SJCRH30 (cell line): ENCODE measurements at regions not wholly inside any gene's neighbourhood (a gene's known extent, or its start where the extent isn't known, plus 50 kb on each side); places are given as distances from the start of the nearest gene placed in this dataset.

ENCODE experiments used
- DNase-seq, 2 experiments: peaks; one replicate each; pipeline ENCODE4 v3.0.0-alpha.2; 2015 to 2020
- H3K27ac ChIP-seq: fragments of 250-450 bp; sonication (Bioruptor Pico); 2 replicates; pipeline ENCODE4 v1.5.1; 2020; ENCODE audit warnings: mild to moderate bottlenecking, moderate library complexity
- H3K27me3 ChIP-seq: fragments of 250-450 bp; sonication (Bioruptor Pico); 2 replicates; pipeline ENCODE4 v1.5.1; 2020; ENCODE audit warnings: mild to moderate bottlenecking, moderate library complexity
- H3K36me3 ChIP-seq: fragments of 250-450 bp; sonication (Bioruptor Pico); 2 replicates; pipeline ENCODE4 v1.5.1; 2020; ENCODE audit warnings: mild to moderate bottlenecking, moderate library complexity
- H3K4me1 ChIP-seq: fragments of 250-450 bp; sonication (Bioruptor Pico); 2 replicates; pipeline ENCODE4 v1.5.1; 2020; ENCODE audit warnings: mild to moderate bottlenecking, moderate library complexity
- H3K4me3 ChIP-seq: fragments of 250-450 bp; sonication (Bioruptor Pico); 2 replicates; pipeline ENCODE4 v1.5.1; 2020; ENCODE audit warnings: mild to moderate bottlenecking, moderate library complexity
- H3K9me3 ChIP-seq: fragments of 250-450 bp; sonication (Bioruptor Pico); replicated peaks from 2 replicates; pipeline ENCODE4 v1.5.1; 2020; ENCODE audit warnings: mild to moderate bottlenecking, moderate library complexity

DNA sequence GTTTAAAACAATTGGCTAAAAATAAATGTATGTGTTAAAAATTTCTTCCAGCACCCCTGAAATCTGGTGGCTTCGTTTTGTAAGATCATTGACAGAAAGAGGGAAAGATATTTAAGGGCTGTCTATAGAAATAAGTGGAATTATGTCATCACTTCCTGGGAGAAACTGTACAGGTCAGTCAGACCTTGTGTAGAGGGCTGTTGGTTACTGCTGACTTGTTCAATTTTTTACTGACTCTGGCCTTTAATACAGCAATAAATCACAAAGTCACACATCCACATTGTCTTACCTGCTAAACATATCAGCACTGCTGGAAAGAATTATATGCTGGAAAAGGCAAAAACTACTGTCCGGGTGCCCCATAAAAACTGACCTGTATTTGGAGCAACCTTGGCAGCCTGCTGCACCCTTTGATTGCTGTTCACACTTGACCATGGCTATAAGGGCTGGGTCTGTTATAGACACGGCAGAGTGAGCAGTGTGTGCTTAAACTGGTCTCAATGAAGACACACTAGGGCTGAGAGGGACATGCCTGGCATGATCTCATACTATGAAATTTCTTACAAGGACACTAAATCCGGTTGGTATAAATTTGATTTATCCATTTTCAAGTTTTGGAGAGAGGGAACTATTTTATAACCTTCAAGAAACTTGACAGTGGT is 162.1 kb downstream of the NHLRC3 start:
- no peak overlapping the region for H3K4me3 ChIP-seq
- no peak overlapping the region for H3K27ac ChIP-seq
- peaks cover 7% of the 10 kb centered on the region; the same call in 1 of the 2 replicates for H3K4me1 ChIP-seq
- H3K36me3 ChIP-seq = no peaks in the 10 kb centered on the region
- H3K9me3 ChIP-seq = no peaks in the 10 kb centered on the region
- no peaks in the 10 kb centered on the region for H3K27me3 ChIP-seq
- DNase-seq = no peak

DNA sequence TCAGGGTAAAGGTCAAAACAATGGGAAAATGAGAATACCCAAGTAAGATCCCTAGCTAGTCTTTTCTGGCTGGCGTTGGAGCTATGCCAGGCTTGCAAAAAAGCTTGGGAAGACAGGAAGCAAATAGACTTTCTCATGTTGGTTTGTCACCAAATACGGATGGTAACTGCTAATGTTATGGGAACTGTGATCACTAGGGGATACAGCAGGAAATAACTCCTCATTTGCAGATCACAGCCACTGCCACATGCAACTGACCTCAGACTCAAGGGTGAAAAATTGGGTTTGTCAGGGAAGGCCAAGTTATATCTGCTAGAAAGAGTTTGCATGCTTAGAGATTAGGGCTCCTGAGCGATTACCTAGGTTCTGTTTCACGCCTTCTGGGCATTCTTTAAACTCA is 162.9 kb downstream of the NHLRC3 start:
- H3K27ac ChIP-seq = no peak overlapping the region
- no peaks in the 10 kb centered on the region for H3K27me3 ChIP-seq
- H3K4me1 ChIP-seq = peaks cover 1% of the 10 kb centered on the region; the same call in 1 of the 2 replicates
- H3K36me3 ChIP-seq = no peaks in the 10 kb centered on the region
- no peaks in the 10 kb centered on the region for H3K9me3 ChIP-seq
- no peak for DNase-seq
- H3K4me3 ChIP-seq = no peak overlapping the region

DNA sequence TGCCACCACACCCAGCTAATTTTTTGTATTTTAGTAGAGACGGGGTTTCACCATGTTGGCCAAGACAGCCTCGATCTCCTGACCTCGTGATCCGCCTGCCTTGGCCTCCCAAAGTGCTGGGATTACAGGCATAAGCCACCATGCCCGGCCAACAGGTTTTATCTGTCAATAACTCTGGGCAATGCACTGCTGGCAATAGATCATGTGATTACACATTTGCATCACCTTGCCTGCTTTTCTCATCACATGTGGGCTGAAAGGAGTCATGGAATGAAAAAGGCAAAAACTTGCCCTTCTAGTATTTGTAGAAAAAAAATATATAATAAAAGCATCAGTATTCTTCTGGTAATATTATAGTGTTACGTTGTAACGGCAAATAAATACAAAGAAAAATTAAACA is 164.5 kb downstream of the NHLRC3 start:
- Histone ChIP-seq H3K27ac (no peak overlapping the region), H3K36me3 (no peaks in the 10 kb centered on the region), H3K9me3 (no peaks in the 10 kb centered on the region), H3K4me3 (no peak overlapping the region), H3K4me1 (no peaks in the 10 kb centered on the region), H3K27me3 (no peaks in the 10 kb centered on the region)
- DNase-seq = no peak

DNA sequence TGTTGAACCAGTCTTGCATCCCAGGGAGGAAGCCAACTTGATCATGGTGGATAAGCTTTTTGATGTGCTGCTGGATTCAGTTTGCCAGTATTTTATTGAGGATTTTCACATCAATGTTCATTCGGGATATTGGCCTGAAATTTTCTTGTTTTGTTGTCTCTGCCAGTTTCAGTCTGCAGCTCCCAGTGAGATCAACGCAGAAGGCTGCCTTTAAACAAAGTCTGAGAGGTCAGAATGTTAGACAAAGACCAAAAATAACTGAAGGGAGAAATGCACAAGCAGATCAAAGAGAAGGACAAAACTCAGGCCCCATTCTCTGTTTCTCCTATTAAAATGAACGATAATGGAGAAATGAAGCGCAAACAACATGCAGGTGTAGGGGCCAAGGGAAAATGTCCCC is 170.4 kb downstream of the NHLRC3 start:
- Histone ChIP-seq H3K4me3 (no peak overlapping the region), H3K4me1 (no peaks in the 10 kb centered on the region), H3K27ac (no peak overlapping the region), H3K9me3 (no peaks in the 10 kb centered on the region), H3K36me3 (no peaks in the 10 kb centered on the region), H3K27me3 (no peaks in the 10 kb centered on the region)
- no peak for DNase-seq

DNA sequence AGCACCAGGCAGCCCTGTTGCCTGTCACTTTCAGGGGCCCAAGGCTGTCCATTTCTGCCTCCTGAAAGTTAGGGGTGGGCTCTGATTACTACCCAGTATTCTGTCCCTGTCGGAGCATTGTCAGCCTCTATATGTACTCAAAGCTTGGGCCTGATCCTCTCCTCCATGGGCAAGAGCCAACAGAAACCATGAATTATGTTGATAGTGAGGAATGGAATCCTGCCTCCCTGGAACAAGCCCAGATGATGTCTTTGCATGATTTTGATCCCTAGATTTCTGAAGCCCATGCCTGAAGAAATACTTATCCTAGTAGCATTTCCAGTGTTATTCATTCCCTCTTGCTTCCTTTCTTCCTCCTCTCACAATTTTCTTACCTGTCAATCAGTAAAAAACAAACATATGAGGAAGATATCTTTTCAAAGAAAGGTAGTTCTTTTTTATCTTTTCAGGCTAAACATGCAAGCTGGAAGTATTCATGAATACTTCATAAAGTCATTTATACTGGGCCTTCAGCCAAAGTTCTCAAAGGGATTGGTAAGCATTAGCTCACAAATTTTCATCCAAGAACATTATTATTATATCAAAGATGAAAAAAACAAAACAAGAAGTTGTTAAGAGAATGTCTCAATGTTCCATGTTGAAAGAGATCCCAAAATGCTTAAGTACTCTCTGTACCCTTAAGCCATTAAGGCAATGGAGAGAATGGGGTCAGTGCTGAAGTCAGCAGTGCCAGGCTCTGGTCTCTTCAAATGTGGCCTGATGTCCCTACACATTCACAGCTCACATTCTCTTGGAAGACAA is 171.7 kb downstream of the NHLRC3 start:
- H3K4me3 ChIP-seq = no peak overlapping the region
- H3K27me3 ChIP-seq = no peaks in the 10 kb centered on the region
- no peaks in the 10 kb centered on the region for H3K9me3 ChIP-seq
- H3K4me1 ChIP-seq = no peaks in the 10 kb centered on the region
- no peak overlapping the region for H3K27ac ChIP-seq
- H3K36me3 ChIP-seq = no peaks in the 10 kb centered on the region
- no peak for DNase-seq

DNA sequence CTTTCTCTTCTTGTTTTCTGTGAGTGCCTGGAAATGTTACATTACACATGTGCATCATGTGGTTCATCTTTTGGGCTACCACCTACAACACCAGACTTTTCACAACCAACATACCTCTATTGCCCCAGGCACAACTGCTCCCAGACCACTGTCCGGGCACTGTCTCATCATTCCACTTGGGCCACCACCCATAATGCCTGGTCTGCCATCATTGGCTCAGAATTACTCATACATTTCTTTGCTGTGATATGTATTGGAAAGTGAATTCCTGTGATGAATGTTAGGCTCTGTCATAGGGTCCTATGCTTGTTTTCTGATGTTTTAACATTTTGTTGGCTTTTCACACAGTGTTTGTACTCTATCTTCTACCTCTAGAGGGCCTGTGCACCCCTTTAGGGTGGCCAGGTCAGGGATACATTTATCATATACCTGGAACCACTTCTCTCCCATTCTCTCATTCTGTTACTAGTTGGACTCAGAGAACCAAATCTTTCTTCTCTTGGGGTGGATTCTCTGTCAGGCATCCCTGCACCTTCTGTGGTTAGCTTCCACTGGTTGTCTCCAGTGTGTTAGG is 172.8 kb downstream of the NHLRC3 start:
- no peaks in the 10 kb centered on the region for H3K27me3 ChIP-seq
- H3K4me3 ChIP-seq = no peak overlapping the region
- no peaks in the 10 kb centered on the region for H3K36me3 ChIP-seq
- no peak for DNase-seq
- H3K4me1 ChIP-seq = no peaks in the 10 kb centered on the region
- no peaks in the 10 kb centered on the region for H3K9me3 ChIP-seq
- no peak overlapping the region for H3K27ac ChIP-seq

DNA sequence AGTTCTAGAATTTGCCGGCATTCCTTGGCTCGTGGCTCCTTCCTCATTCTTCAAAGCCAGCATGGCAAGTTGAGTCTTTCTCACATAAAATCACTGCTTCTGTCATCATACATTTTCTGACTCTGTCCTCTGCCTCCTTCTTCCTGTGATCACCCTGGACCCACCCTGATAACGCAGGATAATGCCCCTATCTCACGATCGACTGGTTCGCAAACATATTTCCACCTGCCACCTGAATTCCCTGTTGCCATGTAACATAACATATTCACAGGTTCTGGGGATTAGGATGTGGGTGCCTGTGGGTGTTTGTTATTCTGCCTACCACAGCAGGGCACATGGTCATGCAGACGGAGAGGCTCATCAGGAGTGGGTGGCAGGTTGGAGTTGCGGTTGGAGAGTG is 177.7 kb downstream of the NHLRC3 start:
- no peaks in the 10 kb centered on the region for H3K36me3 ChIP-seq
- no peaks in the 10 kb centered on the region for H3K27me3 ChIP-seq
- no peak overlapping the region for H3K27ac ChIP-seq
- DNase-seq = no peak
- no peaks in the 10 kb centered on the region for H3K9me3 ChIP-seq
- peaks cover 8% of the 10 kb centered on the region for H3K4me1 ChIP-seq
- H3K4me3 ChIP-seq = no peak overlapping the region

DNA sequence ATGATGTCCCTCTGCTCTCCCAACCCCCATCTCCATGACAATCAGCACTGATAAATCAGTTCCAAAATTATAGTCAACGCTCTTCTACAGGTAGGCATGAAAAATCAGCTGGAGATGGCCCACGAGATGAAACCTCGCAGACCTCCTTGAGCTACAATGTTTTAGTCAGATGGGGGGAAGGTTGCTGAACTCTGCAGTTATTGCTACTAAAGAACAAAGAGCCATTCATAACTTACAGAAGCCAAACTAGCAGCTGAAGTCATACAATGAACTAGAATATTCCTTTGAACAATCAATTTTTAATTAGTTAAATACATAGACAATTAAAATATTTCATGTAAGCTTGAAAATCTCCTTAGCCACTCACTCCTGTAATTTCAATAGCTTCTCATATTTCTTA is 179.2 kb downstream of the NHLRC3 start:
- H3K27me3 ChIP-seq = no peaks in the 10 kb centered on the region
- H3K4me3 ChIP-seq = no peak overlapping the region
- no peaks in the 10 kb centered on the region for H3K9me3 ChIP-seq
- no peaks in the 10 kb centered on the region for H3K36me3 ChIP-seq
- H3K27ac ChIP-seq = no peak overlapping the region; the same call in 1 of the 2 replicates
- H3K4me1 ChIP-seq = peaks cover 8% of the 10 kb centered on the region
- DNase-seq = peak in 1 of 2 experiments; percentile 58

DNA sequence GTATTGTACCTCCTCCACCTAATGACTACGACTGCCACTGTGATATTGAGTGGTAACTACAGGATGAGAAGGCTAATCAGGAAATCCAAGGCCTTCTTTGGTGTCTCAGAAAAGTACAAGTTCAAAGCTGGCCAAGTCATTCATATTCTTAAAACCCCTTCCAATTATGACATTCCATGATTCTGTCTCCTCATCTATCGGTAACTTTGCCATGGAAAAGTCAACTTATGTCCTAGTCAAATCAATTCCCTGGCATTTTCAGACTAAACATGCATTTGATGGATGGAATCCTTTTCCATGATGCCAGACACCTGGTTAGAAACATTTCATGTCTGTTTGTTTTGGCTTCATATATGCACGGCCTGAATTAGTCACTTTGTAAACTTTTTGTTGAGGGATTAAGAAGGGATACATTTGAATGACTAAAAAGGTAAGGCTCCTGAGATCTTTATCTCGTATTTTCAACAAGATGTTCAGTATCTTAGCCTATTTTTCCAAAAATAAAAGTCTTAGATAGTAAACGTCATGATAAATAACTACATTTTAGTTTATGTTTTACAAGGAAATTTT is 186.5 kb downstream of the NHLRC3 start:
- no peaks in the 10 kb centered on the region for H3K36me3 ChIP-seq
- H3K27ac ChIP-seq = no peak overlapping the region
- H3K4me3 ChIP-seq = no peak overlapping the region
- no peaks in the 10 kb centered on the region for H3K9me3 ChIP-seq
- no peak for DNase-seq
- H3K27me3 ChIP-seq = no peaks in the 10 kb centered on the region
- 0 out of 2 replicates have a peak, but pooled peaks cover 2% of the 10 kb centered on the region for H3K4me1 ChIP-seq

DNA sequence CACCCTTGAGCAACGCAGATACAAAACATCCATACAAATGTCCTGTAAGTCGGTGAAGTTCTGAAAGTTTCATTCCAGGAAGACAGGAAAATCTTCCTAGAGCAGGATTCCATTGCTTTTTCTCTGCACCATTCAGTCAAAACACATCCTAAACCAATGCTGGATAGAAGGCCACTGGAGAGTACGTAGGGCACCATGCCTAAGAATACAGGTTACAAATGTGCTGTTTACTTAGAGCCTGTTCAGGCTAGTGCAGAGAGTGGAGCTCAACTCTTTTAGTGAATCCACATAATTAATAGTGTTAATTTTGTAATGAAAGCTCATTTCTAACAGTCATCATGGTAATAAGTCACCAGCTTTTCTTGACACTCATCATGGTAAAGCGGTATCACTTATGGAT is 187.6 kb downstream of the NHLRC3 start:
- no peaks in the 10 kb centered on the region for H3K36me3 ChIP-seq
- H3K27ac ChIP-seq = no peak overlapping the region
- H3K4me1 ChIP-seq = 0 out of 2 replicates have a peak, but pooled peaks cover 2% of the 10 kb centered on the region
- H3K27me3 ChIP-seq = no peaks in the 10 kb centered on the region
- H3K4me3 ChIP-seq = no peak overlapping the region
- no peaks in the 10 kb centered on the region for H3K9me3 ChIP-seq
- no peak for DNase-seq

GRCh38 chr13:39226359-39226758 is 188.1 kb downstream of the NHLRC3 start:
- Histone ChIP-seq H3K36me3 (no peaks in the 10 kb centered on the region), H3K4me1 (0 out of 2 replicates have a peak, but pooled peaks cover 2% of the 10 kb centered on the region), H3K9me3 (no peaks in the 10 kb centered on the region), H3K27ac (no peak overlapping the region), H3K4me3 (no peak overlapping the region), H3K27me3 (no peaks in the 10 kb centered on the region)
- no peak for DNase-seq

GRCh38 chr13:39232401-39232980 is 194.2 kb downstream of the NHLRC3 start:
- Histone ChIP-seq H3K4me1 (no peaks in the 10 kb centered on the region), H3K9me3 (no peaks in the 10 kb centered on the region), H3K27me3 (no peaks in the 10 kb centered on the region), H3K27ac (no peak overlapping the region), H3K36me3 (no peaks in the 10 kb centered on the region), H3K4me3 (no peak overlapping the region)
- peak in 1 of 2 experiments; percentile 30 for DNase-seq

DNA sequence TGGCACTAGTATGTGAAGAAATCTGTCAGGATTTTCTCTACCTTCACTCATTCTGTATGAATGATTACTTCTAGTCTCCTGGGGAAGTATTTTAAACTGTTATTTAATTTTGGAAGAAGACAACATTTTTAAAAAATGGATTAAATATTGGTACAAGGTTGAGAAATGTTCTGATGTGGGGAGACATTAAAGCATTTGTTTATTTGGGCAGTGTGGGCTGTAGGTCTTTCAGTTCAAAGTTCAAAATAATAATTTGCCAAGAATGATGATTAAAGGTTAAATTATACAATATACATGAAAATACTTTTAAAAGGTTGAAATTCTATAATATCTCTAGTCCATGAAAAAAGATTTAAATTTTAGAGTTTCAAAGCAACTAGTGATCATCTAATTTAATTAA is 194.7 kb downstream of the NHLRC3 start:
- H3K27ac ChIP-seq = no peak overlapping the region
- H3K4me3 ChIP-seq = no peak overlapping the region
- no peak for DNase-seq
- H3K27me3 ChIP-seq = no peaks in the 10 kb centered on the region
- no peaks in the 10 kb centered on the region for H3K36me3 ChIP-seq
- H3K4me1 ChIP-seq = no peaks in the 10 kb centered on the region
- no peaks in the 10 kb centered on the region; the same call in 1 of the 2 replicates for H3K9me3 ChIP-seq

- DNase-seq = no peak
- H3K27ac ChIP-seq = no peak overlapping the region
- no peaks in the 10 kb centered on the region for H3K36me3 ChIP-seq
- H3K4me3 ChIP-seq = no peak overlapping the region
- no peaks in the 10 kb centered on the region for H3K27me3 ChIP-seq
- no peaks in the 10 kb centered on the region; the same call in 1 of the 2 replicates for H3K9me3 ChIP-seq
- no peaks in the 10 kb centered on the region for H3K4me1 ChIP-seq
Measured at GRCh38 chr13:39233519-39233918, 195.3 kb downstream of the NHLRC3 start.
